ENCODE measurements at regions not wholly inside any gene's neighbourhood (a gene's known extent, or its start where the extent isn't known, plus 50 kb on each side); places are given as distances from the start of the nearest gene placed in this dataset.

GRCh38 chr9:115514454-115514853, 396.5 kb upstream of the TNC start:
- Mint-ChIP-seq H3K27me3 (ENCODE audit: unreplicated experiment) (no peaks in the 10 kb centered on the region), H3K4me3 (ENCODE audit: low read depth, unreplicated experiment) (no peak overlapping the region), H3K27ac (ENCODE audit: unreplicated experiment) (no peak overlapping the region), H3K9me3 (ENCODE audit: low read depth, unreplicated experiment) (peaks cover 2% of the 10 kb centered on the region), H3K36me3 (ENCODE audit: insufficient read depth, unreplicated experiment) (no peaks in the 10 kb centered on the region), H3K4me1 (ENCODE audit: low read depth, unreplicated experiment) (no peaks in the 10 kb centered on the region)
- CTCF ChIA-PET = no interaction called here
- no peak for TF ChIP-seq CTCF (IDR thresholded peaks at IDR 0.05; ENCODE audit: unreplicated experiment)
- no peak for DNase-seq
- no TSS peak for BruUV-seq (replicated peaks)
- intact Hi-C loops (cut with micrococcal nuclease; ENCODE audit: unreplicated experiment) = no loop called here

- CTCF ChIA-PET = no interaction called here
- H3K36me3 Mint-ChIP-seq (ENCODE audit: insufficient read depth, unreplicated experiment) = no peaks in the 10 kb centered on the region
Observed at GRCh38 chr9:115517335-115518075, 399.5 kb upstream of the TNC start.

GRCh38 chr9:115520646-115521045, 402.7 kb upstream of the TNC start:
- no peak overlapping the region for H3K4me3 Mint-ChIP-seq (ENCODE audit: low read depth, unreplicated experiment)
- BruUV-seq (replicated peaks) = no TSS peak
- no peaks in the 10 kb centered on the region for H3K4me1 Mint-ChIP-seq (ENCODE audit: low read depth, unreplicated experiment)

More at GRCh38 chr9:115517335-115518075, 399.5 kb upstream of the TNC start:
- BruUV-seq (replicated peaks) = no TSS peak
- Mint-ChIP-seq H3K27me3 (ENCODE audit: unreplicated experiment) (peaks cover 12% of the 10 kb centered on the region), H3K27ac (ENCODE audit: unreplicated experiment) (no peak overlapping the region), H3K4me1 (ENCODE audit: low read depth, unreplicated experiment) (no peaks in the 10 kb centered on the region), H3K9me3 (ENCODE audit: low read depth, unreplicated experiment) (peaks cover 4% of the 10 kb centered on the region), H3K4me3 (ENCODE audit: low read depth, unreplicated experiment) (no peak overlapping the region)
- DNase-seq = no peak
- intact Hi-C loops (cut with micrococcal nuclease; ENCODE audit: unreplicated experiment) = no loop called here
- no peak for TF ChIP-seq CTCF (IDR thresholded peaks at IDR 0.05; ENCODE audit: unreplicated experiment)

GRCh38 chr9:115522912-115523311, 405.0 kb upstream of the TNC start:
- intact Hi-C loops (cut with micrococcal nuclease; ENCODE audit: unreplicated experiment) = loop anchor here (5.0 kb wide), 1 partner anchor 496 kb away; no protein-coding TSS in a partner anchor
- Mint-ChIP-seq H3K4me1 (ENCODE audit: low read depth, unreplicated experiment) (no peaks in the 10 kb centered on the region), H3K36me3 (ENCODE audit: insufficient read depth, unreplicated experiment) (no peaks in the 10 kb centered on the region), H3K27me3 (ENCODE audit: unreplicated experiment) (peaks cover 12% of the 10 kb centered on the region), H3K27ac (ENCODE audit: unreplicated experiment) (no peak overlapping the region), H3K9me3 (ENCODE audit: low read depth, unreplicated experiment) (peaks cover 4% of the 10 kb centered on the region), H3K4me3 (ENCODE audit: low read depth, unreplicated experiment) (no peak overlapping the region)
- BruUV-seq (replicated peaks) = no TSS peak
- TF ChIP-seq CTCF (IDR thresholded peaks at IDR 0.05; ENCODE audit: unreplicated experiment) = no peak
- CTCF ChIA-PET = no interaction called here
- DNase-seq = no peak

More at GRCh38 chr9:115520646-115521045, 402.7 kb upstream of the TNC start:
- no peak for TF ChIP-seq CTCF (IDR thresholded peaks at IDR 0.05; ENCODE audit: unreplicated experiment)
- no peak for DNase-seq
- no peaks in the 10 kb centered on the region for H3K36me3 Mint-ChIP-seq (ENCODE audit: insufficient read depth, unreplicated experiment)
- CTCF ChIA-PET = no interaction called here
- intact Hi-C loops (cut with micrococcal nuclease; ENCODE audit: unreplicated experiment) = loop anchor here (5.0 kb wide), 1 partner anchor 493 kb away; no protein-coding TSS in a partner anchor
- no peak overlapping the region for H3K27ac Mint-ChIP-seq (ENCODE audit: unreplicated experiment)
- H3K9me3 Mint-ChIP-seq (ENCODE audit: low read depth, unreplicated experiment) = peaks cover 4% of the 10 kb centered on the region
- peaks cover 12% of the 10 kb centered on the region for H3K27me3 Mint-ChIP-seq (ENCODE audit: unreplicated experiment)

All from Calu3 (cell line).